ENCODE measurements at regions not wholly inside any gene's neighbourhood (a gene's known extent, or its start where the extent isn't known, plus 50 kb on each side); places are given as distances from the start of the nearest gene placed in this dataset.

DNA sequence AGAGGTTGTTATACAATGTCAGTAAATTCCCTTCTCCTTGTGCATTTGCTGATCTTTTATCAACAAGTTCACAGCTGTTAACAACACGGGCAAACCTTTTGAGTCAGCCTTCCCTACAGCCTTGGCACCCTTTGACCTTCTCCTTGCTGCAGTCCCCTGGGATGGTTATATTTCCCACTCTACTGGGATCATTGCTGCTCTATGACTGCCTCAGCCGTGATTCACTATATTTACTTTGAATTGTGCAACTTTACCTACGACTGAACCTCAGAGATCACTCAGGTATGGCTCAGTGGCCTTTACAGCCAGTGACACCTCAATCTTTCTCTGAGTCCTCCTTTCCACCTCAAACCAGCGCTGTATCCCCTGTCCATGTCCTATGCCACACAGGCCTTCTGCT, 1293.3 kb downstream of the EPHA7 start:
- Histone ChIP-seq H2BK12ac (ENCODE audit: low read depth, low read length) (peak overlapping the region; percentile 11; the same call in 1 of the 2 replicates), H3K23ac (ENCODE audit: insufficient read length) (no peak overlapping the region), H3K4me2 (ENCODE audit: insufficient read depth in 1 of 2, low read depth in 2 of 2, low read length in 2 of 2) (no peak overlapping the region), H2AFZ (ENCODE audit: low read length) (no peak overlapping the region), H2BK20ac (ENCODE audit: low read length) (0 out of 2 replicates have a peak overlapping the region, but pooled peaks have one; percentile 43), H3K4me1 (replicated peaks in 1 of 4; ENCODE audit: control insufficient read depth in 3 of 4, insufficient read depth in 4 of 4, low read length in 3 of 4) (peaks cover 0 to 7% (median 1%) of the 10 kb centered on the region in 4 experiments; a peak in 2 of 7 replicates), H2BK15ac (ENCODE audit: low read length) (peak overlapping the region; percentile 83; the same call in 1 of the 2 replicates), H3K23me2 (ENCODE audit: low read depth, low read length) (no peaks in the 10 kb centered on the region), H4K5ac (ENCODE audit: insufficient read length, low read depth, low read length) (no peak overlapping the region), H4K91ac (replicated peaks; ENCODE audit: insufficient read length, low read length) (peak overlapping the region; percentile 1), H3K14ac (ENCODE audit: insufficient read length) (no peak overlapping the region), H3K9ac (replicated peaks in 1 of 4; ENCODE audit: extremely low read depth in 1 of 4, low read depth in 3 of 4, low read length in 3 of 4) (no peak overlapping the region), H3K9me3 (ENCODE audit: insufficient read depth in 2 of 2, low read depth in 1 of 2, low read length in 1 of 2) (no peaks in the 10 kb centered on the region), H4K8ac (ENCODE audit: extremely low read depth, insufficient read depth, low read length) (no peak overlapping the region), H2BK5ac (ENCODE audit: low read depth, low read length) (no peak overlapping the region), H3K79me1 (ENCODE audit: low read depth, low read length) (no peaks in the 10 kb centered on the region), H3K4me3 (ENCODE audit: extremely low read depth in 1 of 4, insufficient read depth in 2 of 4, low read depth in 3 of 4, low read length in 4 of 4) (no peak overlapping the region), H3K56ac (replicated peaks; ENCODE audit: insufficient read length, low read depth, low read length) (no peak overlapping the region), H2AK5ac (ENCODE audit: low read depth, low read length) (no peak overlapping the region), H3K36me3 (ENCODE audit: control insufficient read depth in 2 of 4, insufficient read depth in 4 of 4, low read length in 3 of 4) (no peaks in the 10 kb centered on the region), H3K18ac (ENCODE audit: extremely low read depth, low read length) (peak overlapping the region; percentile 51; the same call in 1 of the 2 replicates), H3K4ac (replicated peaks; ENCODE audit: insufficient read length, low read depth, low read length) (no peak overlapping the region), H4K20me1 (replicated peaks in 1 of 2; ENCODE audit: control insufficient read depth in 1 of 2, insufficient read depth in 2 of 2, low read length in 2 of 2) (no peaks in the 10 kb centered on the region), H3K79me2 (ENCODE audit: control insufficient read depth in 1 of 2, insufficient read depth in 2 of 2, low read length in 2 of 2) (no peaks in the 10 kb centered on the region), H2BK120ac (replicated peaks; ENCODE audit: low read depth, low read length) (no peak overlapping the region), H3K27ac (ENCODE audit: low read depth, low read length) (no peak overlapping the region), H3K27me3 (replicated peaks in 1 of 4; ENCODE audit: control insufficient read depth in 3 of 4, extremely low read depth in 1 of 4, insufficient read depth in 3 of 4, low read length in 3 of 4) (no peaks in the 10 kb centered on the region)
- POLR2A ChIA-PET (ENCODE audit: partially characterized antibody), result no interaction called here
- TF ChIP-seq KDM4A (IDR thresholded peaks at IDR 0.05; ENCODE audit: low read depth, low read length, severe bottlenecking), result no peak
- TF ChIP-seq CHD1 (IDR thresholded peaks at IDR 0.05; ENCODE audit: low read depth, low read length), result no peak
- no peak for TF ChIP-seq KDM1A (IDR thresholded peaks at IDR 0.05; ENCODE audit: borderline replicate concordance, low read length)
- TF ChIP-seq CBX8 (IDR thresholded peaks at IDR 0.05; ENCODE audit: borderline replicate concordance, low read depth, low read length), result no peak
- no peak for TF ChIP-seq TBP (IDR thresholded peaks at IDR 0.05; ENCODE audit: low read depth, low read length)
- TF ChIP-seq CEBPB (IDR thresholded peaks at IDR 0.05; ENCODE audit: low read depth, low read length), result no peak
- TF ChIP-seq EZH2 (IDR thresholded peaks at IDR 0.05; ENCODE audit: low read depth, low read length, severe bottlenecking), result no peak
- TF ChIP-seq, protein P1, sequence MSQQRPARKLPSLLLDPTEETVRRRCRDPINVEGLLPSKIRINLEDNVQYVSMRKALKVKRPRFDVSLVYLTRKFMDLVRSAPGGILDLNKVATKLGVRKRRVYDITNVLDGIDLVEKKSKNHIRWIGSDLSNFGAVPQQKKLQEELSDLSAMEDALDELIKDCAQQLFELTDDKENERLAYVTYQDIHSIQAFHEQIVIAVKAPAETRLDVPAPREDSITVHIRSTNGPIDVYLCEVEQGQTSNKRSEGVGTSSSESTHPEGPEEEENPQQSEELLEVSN (IDR thresholded peaks at IDR 0.05), result no peak
- no peak for TF ChIP-seq CHD2 (IDR thresholded peaks at IDR 0.05; ENCODE audit: low read length)
- no peak for TF ChIP-seq KDM5A (IDR thresholded peaks at IDR 0.05; ENCODE audit: low read length)
- CTCF ChIA-PET (ENCODE audit: partially characterized antibody), result interaction anchor here (1.1 kb wide), 1 partner anchor 519 kb away, joined by 3 read pairs; no protein-coding TSS in a partner anchor
- DNase-seq (ENCODE audit: low read depth in 1 of 2, low spot score in 2 of 2), result no peak
- no peak for FAIRE-seq
- 88% methylated on average over 4 of the region's 4 CpGs; no CpG with 5 or more reads in 1 of the 2 experiments for WGBS, 2 experiments (ENCODE audit: extremely low coverage in 1 of 2, insufficient coverage in 1 of 2, insufficient read length in 1 of 2, insufficient replicate concordance in 2 of 2, low coverage in 1 of 2, low lambda C conversion rate in 2 of 2, missing lambda C conversion rate in 1 of 2)

All from H1 (cell line).